ENCODE measurements at regions not wholly inside any gene's neighbourhood (a gene's known extent, or its start where the extent isn't known, plus 50 kb on each side); places are given as distances from the start of the nearest gene placed in this dataset.

DNA sequence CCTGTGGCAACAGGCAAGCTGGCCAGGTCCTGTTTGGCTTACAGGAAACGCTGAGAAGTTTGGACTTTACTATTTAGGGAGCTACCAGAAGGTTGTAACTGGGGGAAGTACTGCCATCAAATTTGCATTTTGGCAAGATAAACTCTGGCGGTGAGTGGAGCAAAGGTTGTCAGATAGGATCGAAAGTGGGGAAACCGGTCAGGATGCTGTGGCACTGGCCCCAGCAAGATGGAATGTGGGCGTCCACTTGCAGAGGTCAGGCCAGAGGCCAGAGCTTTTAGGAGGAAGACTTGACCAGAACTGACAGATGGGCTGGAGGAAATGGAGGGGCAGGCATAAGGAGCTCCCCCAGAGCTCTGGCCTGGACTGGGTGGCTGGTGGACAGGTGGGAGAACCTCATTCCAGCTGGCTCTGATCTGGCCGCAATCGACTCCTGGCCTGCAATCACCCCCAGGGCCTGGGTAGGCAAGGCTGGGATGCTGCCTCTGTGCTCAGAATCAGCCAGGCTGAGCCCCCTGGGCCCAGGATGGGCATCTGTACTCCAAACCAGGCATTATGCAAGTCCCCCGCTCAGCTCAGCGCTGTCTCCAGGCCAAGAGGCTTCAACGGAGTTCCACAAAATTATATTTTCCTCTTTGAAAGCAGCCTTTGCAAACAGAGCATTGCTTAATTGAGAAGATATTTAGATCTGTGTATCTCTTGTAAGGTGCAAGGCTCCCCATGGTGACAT is 178.3 kb upstream of the NECTIN1 start:
- TF ChIP-seq EZH2phosphoT487 (IDR thresholded peaks at IDR 0.05; ENCODE audit: insufficient read depth, low read depth) (no peak), EZH2 (IDR thresholded peaks at IDR 0.05; ENCODE audit: insufficient read depth, poor library complexity, severe bottlenecking) (no peak)

All from GM23248 (cell line).